Peyer's patch (tissue), 4 donors: ENCODE measurements at regions not wholly inside any gene's neighbourhood (a gene's known extent, or its start where the extent isn't known, plus 50 kb on each side); places are given as distances from the start of the nearest gene placed in this dataset.

ENCODE experiments used
- DNase-seq, 3 donors: peaks; one replicate each; pipeline ENCODE4 v3.0.0-alpha.2; 2017 to 2019
- H3K27ac ChIP-seq, 4 donors: fragments of 200-600 bp; sonication (generic); one replicate each; pipeline ENCODE4 v1.5.1; 2016 to 2019
- H3K27me3 ChIP-seq, 2 donors: fragments of 200-600 bp; sonication (generic); one replicate each; pipeline ENCODE4 v1.5.1; 2019
- H3K36me3 ChIP-seq, 3 donors: fragments of 200-600 bp; sonication (generic); one replicate each; pipeline ENCODE4 v1.5.1; 2016 to 2019
- H3K4me1 ChIP-seq, 4 donors: fragments of 200-600 bp; sonication (generic); one replicate each; pipeline ENCODE4 v1.5.1; 2016 to 2019
- H3K4me3 ChIP-seq, 4 donors: fragments of 200-600 bp; sonication (generic); 1 replicate in 3 of 4; 2 replicates in 1 of 4; pipeline ENCODE4 v1.5.1; 2016 to 2019; ENCODE audit warnings: mild to moderate bottlenecking in 1 of 4
- H3K9me3 ChIP-seq, 4 donors: fragments of 200-600 bp; sonication (generic); one replicate each; pipeline ENCODE4 v1.5.1; 2016 to 2019; ENCODE audit warnings: mild to moderate bottlenecking in 1 of 4
- POLR2A ChIP-seq, 2 donors: fragments of 450-650 bp; IDR thresholded peaks; one replicate each; pipeline ENCODE4 v1.5.1; 2017; ENCODE audit warnings: antibody characterized with exemption in 2 of 2, mild to moderate bottlenecking in 2 of 2, moderate library complexity in 2 of 2
- TF ChIP-seq, protein P1 (sequence below), 6 experiments: fragments of 450-650 bp in 4 of 6; fragments of 200-600 bp in 2 of 6; sonication (generic) in 1 of 6; IDR thresholded peaks; one replicate each; pipeline ENCODE4 v1.5.1; 2017 to 2019; ENCODE audit warnings: antibody characterized with exemption in 6 of 6, mild to moderate bottlenecking in 3 of 6, moderate library complexity in 1 of 6

DNA sequence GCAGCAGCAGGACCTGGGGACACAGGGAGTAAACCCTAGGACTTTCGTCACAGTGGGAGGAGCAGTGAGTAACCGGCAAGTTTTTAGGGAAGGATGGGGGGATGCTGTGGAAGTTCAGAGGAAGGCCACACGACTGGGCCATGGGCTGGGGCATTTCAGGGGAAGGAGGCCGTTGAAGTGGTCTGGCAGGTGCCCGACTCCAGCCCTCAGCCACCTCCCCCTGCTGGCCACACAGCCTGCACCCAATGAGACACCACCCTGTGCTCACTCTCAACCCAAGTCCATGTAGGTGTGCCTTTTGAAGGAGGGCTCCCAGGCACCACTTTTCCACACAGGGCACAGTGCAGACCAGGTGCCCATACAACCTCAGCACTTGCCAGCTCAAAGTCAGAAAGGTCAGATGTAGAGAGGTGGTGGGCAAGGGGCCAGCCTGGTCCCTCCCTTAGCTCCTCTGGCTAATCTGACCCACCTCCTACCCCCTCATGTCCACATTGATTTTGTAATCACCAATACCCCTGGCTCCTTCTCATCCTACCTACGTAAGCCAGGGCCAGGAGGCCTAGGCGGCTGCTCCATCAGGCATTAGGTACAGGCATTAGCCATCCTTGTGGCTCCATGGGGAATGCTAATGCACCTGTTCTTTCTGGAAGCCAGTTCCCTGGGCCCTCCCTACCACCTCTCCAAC is 211.2 kb downstream of the SMAD2 start:
- no peak for TF ChIP-seq POLR2A (IDR thresholded peaks at IDR 0.05)
- TF ChIP-seq, protein P1, sequence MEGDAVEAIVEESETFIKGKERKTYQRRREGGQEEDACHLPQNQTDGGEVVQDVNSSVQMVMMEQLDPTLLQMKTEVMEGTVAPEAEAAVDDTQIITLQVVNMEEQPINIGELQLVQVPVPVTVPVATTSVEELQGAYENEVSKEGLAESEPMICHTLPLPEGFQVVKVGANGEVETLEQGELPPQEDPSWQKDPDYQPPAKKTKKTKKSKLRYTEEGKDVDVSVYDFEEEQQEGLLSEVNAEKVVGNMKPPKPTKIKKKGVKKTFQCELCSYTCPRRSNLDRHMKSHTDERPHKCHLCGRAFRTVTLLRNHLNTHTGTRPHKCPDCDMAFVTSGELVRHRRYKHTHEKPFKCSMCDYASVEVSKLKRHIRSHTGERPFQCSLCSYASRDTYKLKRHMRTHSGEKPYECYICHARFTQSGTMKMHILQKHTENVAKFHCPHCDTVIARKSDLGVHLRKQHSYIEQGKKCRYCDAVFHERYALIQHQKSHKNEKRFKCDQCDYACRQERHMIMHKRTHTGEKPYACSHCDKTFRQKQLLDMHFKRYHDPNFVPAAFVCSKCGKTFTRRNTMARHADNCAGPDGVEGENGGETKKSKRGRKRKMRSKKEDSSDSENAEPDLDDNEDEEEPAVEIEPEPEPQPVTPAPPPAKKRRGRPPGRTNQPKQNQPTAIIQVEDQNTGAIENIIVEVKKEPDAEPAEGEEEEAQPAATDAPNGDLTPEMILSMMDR (IDR thresholded peaks at IDR 0.05) = no peak
- DNase-seq = no peak
- no peak overlapping the region for H3K27ac ChIP-seq
- H3K27me3 ChIP-seq = no peaks in the 10 kb centered on the region
- peaks cover 0 to 12% (median 2%) of the 10 kb centered on the region in 4 donors for H3K4me1 ChIP-seq
- H3K36me3 ChIP-seq = no peaks in the 10 kb centered on the region
- no peaks in the 10 kb centered on the region for H3K9me3 ChIP-seq
- no peak overlapping the region for H3K4me3 ChIP-seq

- no peaks in the 10 kb centered on the region for H3K9me3 ChIP-seq
- H3K4me1 ChIP-seq = peaks cover 0 to 12% (median 2%) of the 10 kb centered on the region in 4 donors
- H3K36me3 ChIP-seq = no peaks in the 10 kb centered on the region
- peak in 1 of 3 donors; percentile 15 for DNase-seq
- H3K27ac ChIP-seq = peak overlapping the region in 1 of 4 donors; percentile 39
- no peak overlapping the region for H3K4me3 ChIP-seq
- H3K27me3 ChIP-seq = no peaks in the 10 kb centered on the region
- no peak for TF ChIP-seq POLR2A (IDR thresholded peaks at IDR 0.05)
- TF ChIP-seq, protein P1 (IDR thresholded peaks at IDR 0.05) = no peak
Observed at GRCh38 chr18:47718646-47719045, 211.8 kb downstream of the SMAD2 start.

DNA sequence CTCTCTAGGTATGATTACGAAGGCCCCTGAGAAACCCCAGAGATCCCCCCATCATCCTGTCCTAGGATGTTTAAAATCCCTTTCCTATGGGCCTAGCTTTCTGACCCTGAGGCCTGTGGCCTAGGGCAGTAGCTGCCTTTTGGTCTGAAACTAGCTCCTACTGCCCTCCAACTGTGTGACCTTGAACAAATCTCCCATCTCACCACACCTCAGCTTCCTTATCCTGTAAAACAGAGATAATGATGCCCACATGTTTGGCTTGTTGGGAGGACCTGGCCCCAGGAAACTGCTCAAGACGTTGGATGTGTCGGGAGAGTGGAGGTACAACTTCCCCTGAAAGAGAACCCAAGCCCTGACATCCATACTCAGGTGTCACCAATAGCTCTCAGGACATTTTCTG is 213.2 kb downstream of the SMAD2 start:
- H3K4me1 ChIP-seq = peaks cover 0 to 12% (median 2%) of the 10 kb centered on the region in 4 donors
- H3K9me3 ChIP-seq = no peaks in the 10 kb centered on the region
- H3K27me3 ChIP-seq = no peaks in the 10 kb centered on the region
- no peak for DNase-seq
- TF ChIP-seq, protein P1 (IDR thresholded peaks at IDR 0.05) = no peak
- TF ChIP-seq POLR2A (IDR thresholded peaks at IDR 0.05) = no peak
- no peaks in the 10 kb centered on the region for H3K36me3 ChIP-seq
- H3K27ac ChIP-seq = peak overlapping the region in 1 of 4 donors; percentile 38
- no peak overlapping the region for H3K4me3 ChIP-seq

DNA sequence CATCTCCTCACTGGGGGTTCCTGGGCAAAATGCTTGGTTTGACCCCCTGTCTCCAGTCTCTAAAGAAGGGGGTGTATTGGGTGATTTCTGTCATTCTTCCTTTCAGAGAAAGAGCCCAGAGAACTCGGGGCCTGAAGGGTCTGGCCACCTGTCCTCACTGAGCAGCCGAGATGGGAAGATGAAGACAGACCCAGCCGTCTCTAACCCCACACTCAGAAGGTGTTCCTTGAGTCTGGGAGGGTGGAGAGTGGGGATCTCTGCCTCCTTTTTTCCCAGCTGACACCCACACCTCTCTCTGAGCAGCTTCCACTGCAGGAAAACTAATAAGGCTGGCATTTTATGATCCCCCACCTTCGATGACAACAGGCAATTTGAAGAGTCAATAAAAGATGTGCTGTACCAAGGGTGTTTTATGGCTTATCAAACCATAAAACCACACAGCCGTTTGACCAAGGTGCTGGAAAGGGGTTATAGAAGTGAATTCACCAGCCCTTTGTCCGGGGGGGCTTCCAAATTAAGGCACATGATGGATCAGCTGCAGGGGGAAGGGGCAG is 213.8 kb downstream of the SMAD2 start:
- H3K4me3 ChIP-seq = no peak overlapping the region
- H3K27me3 ChIP-seq = no peaks in the 10 kb centered on the region
- H3K36me3 ChIP-seq = no peaks in the 10 kb centered on the region
- H3K9me3 ChIP-seq = no peaks in the 10 kb centered on the region
- no peak for DNase-seq
- H3K27ac ChIP-seq = peak overlapping the region in 1 of 4 donors; percentile 38
- TF ChIP-seq, protein P1 (IDR thresholded peaks at IDR 0.05) = no peak
- TF ChIP-seq POLR2A (IDR thresholded peaks at IDR 0.05) = peak in 1 of 2 donors; percentile 13
- peaks cover 0 to 12% (median 2%) of the 10 kb centered on the region in 4 donors for H3K4me1 ChIP-seq

GRCh38 chr18:47710451-47710850 is 220.0 kb downstream of the SMAD2 start:
- no peak for DNase-seq
- Histone ChIP-seq H3K27me3 (no peaks in the 10 kb centered on the region), H3K36me3 (no peaks in the 10 kb centered on the region), H3K4me1 (no peaks in the 10 kb centered on the region), H3K9me3 (no peaks in the 10 kb centered on the region), H3K27ac (no peak overlapping the region), H3K4me3 (no peak overlapping the region)
- TF ChIP-seq POLR2A (IDR thresholded peaks at IDR 0.05) = no peak
- TF ChIP-seq, protein P1 (IDR thresholded peaks at IDR 0.05) = no peak
